Stimulated activated CD8-positive, alpha-beta memory T cell treated with anti-CD3 and anti-CD28 coated beads, Interleukin-15, amount 100 ng/mL, for 4 hours (primary cell): ENCODE measurements at regions not wholly inside any gene's neighbourhood (a gene's known extent, or its start where the extent isn't known, plus 50 kb on each side); places are given as distances from the start of the nearest gene placed in this dataset.

ENCODE experiments used
- DNase-seq, 2 donors: peaks; one replicate each; pipeline ENCODE4 v3.0.0-alpha.2; 2020; ENCODE audit warnings: low read depth in 2 of 2

- no peak for DNase-seq
Observed at GRCh38 chr2:211225784-211226183, 669.4 kb downstream of the CPS1 start.

- DNase-seq = no peak
Observed at GRCh38 chr2:211228559-211228958, 672.2 kb downstream of the CPS1 start.

GRCh38 chr2:211237586-211238275 lies 681.3 kb downstream of the CPS1 start:
- DNase-seq = no peak

- no peak for DNase-seq
Observed at GRCh38 chr2:211241891-211242290, 685.5 kb downstream of the CPS1 start.

GRCh38 chr2:211247751-211248150 lies 691.4 kb downstream of the CPS1 start:
- DNase-seq = no peak

GRCh38 chr2:211248841-211249240 lies 692.4 kb downstream of the CPS1 start:
- DNase-seq = no peak

GRCh38 chr2:211251016-211251415 lies 694.6 kb downstream of the CPS1 start:
- DNase-seq = no peak

GRCh38 chr2:211258646-211259335 lies 702.4 kb downstream of the CPS1 start:
- DNase-seq = no peak

- no peak for DNase-seq
Observed at GRCh38 chr2:211259831-211260476, 703.6 kb downstream of the CPS1 start.

GRCh38 chr2:211270257-211270656 lies 713.9 kb downstream of the CPS1 start:
- DNase-seq = no peak

- DNase-seq = no peak
Observed at GRCh38 chr2:211281430-211282073, 725.2 kb downstream of the CPS1 start.

- no peak for DNase-seq
Observed at GRCh38 chr2:211302676-211303075, 746.3 kb downstream of the CPS1 start.

- DNase-seq = no peak
Observed at GRCh38 chr2:211306929-211307328, 750.5 kb downstream of the CPS1 start.
